MM.1S (cell line): ENCODE measurements at regions not wholly inside any gene's neighbourhood (a gene's known extent, or its start where the extent isn't known, plus 50 kb on each side); places are given as distances from the start of the nearest gene placed in this dataset.

ENCODE experiments used
- DNase-seq: peaks from one replicate; pipeline ENCODE4 v3.0.0-alpha.2; 2015
- H2AFZ ChIP-seq: fragments of 300-600 bp; sonication (generic); 2 replicates; pipeline ENCODE4 v1.6.0; 2016; ENCODE audit warnings: antibody characterized with exemption, low read length
- H3F3A ChIP-seq: fragments of 300-600 bp; sonication (generic); 2 replicates; pipeline ENCODE4 v1.6.1; 2016; ENCODE audit warnings: mild to moderate bottlenecking, antibody characterized with exemption, low read length, moderate library complexity, mixed read lengths; ENCODE audit not compliant: insufficient read depth
- H3K27ac ChIP-seq: fragments of 300-600 bp; sonication (generic); 2 replicates; pipeline ENCODE4 v1.5.1; 2016; ENCODE audit warnings: mild to moderate bottlenecking, low read length
- H3K27me3 ChIP-seq: fragments of 300-600 bp; sonication (generic); replicated peaks from 2 replicates; pipeline ENCODE4 v1.6.0; 2016; ENCODE audit warnings: low read length; ENCODE audit not compliant: insufficient read depth
- H3K36me3 ChIP-seq: fragments of 300-600 bp; sonication (generic); replicated peaks from 2 replicates; pipeline ENCODE4 v1.6.1; 2016; ENCODE audit warnings: mild to moderate bottlenecking, low read length, mixed read lengths; ENCODE audit not compliant: insufficient read depth
- H3K4me1 ChIP-seq: fragments of 300-600 bp; sonication (generic); 2 replicates; pipeline ENCODE4 v1.6.1; 2016; ENCODE audit warnings: low read length, mixed read lengths
- H3K4me2 ChIP-seq: fragments of 300-600 bp; sonication (generic); 2 replicates; pipeline ENCODE4 v1.6.0; 2016; ENCODE audit warnings: low read depth, low read length
- H3K4me3 ChIP-seq: fragments of 300-600 bp; sonication (generic); 2 replicates; pipeline ENCODE4 v1.5.1; 2016; ENCODE audit warnings: low read length, mixed read lengths
- H3K79me2 ChIP-seq: fragments of 300-600 bp; sonication (generic); 2 replicates; pipeline ENCODE4 v1.6.1; 2016; ENCODE audit warnings: mixed run types, low read length, mixed read lengths
- H3K9ac ChIP-seq: fragments of 300-600 bp; sonication (generic); 2 replicates; pipeline ENCODE4 v1.6.1; 2016; ENCODE audit warnings: low read length, mixed read lengths
- H3K9me2 ChIP-seq: fragments of 300-600 bp; sonication (generic); replicated peaks from 2 replicates; pipeline ENCODE4 v1.6.1; 2016; ENCODE audit warnings: mild to moderate bottlenecking, low read length, mixed read lengths; ENCODE audit not compliant: insufficient read depth
- H3K9me3 ChIP-seq: fragments of 300-600 bp; sonication (generic); replicated peaks from 2 replicates; pipeline ENCODE4 v1.6.1; 2016; ENCODE audit warnings: mild to moderate bottlenecking, low read length, mixed read lengths; ENCODE audit not compliant: insufficient read depth
- H4K20me1 ChIP-seq: fragments of 300-600 bp; sonication (generic); 2 replicates; pipeline ENCODE4 v1.6.1; 2016; ENCODE audit warnings: mild to moderate bottlenecking, low read length, moderate library complexity, mixed read lengths; ENCODE audit not compliant: insufficient read depth
- CTCF ChIP-seq: fragments of 300-600 bp; sonication (generic); IDR thresholded peaks from 2 replicates; pipeline ENCODE4 v1.5.1; 2016; ENCODE audit warnings: antibody characterized with exemption, low read length, mixed read lengths
- EZH2 ChIP-seq: fragments of 300-600 bp; sonication (generic); optimal IDR thresholded peaks from 2 replicates; pipeline ENCODE3; 2017; ENCODE audit warnings: low read depth, mild to moderate bottlenecking, antibody characterized with exemption, low read length, mixed read lengths
- EZH2phosphoT487 ChIP-seq: fragments of 300-600 bp; sonication (generic); IDR thresholded peaks from 2 replicates; pipeline ENCODE4 v1.6.1; 2018; ENCODE audit warnings: antibody characterized with exemption, low read length

- Histone ChIP-seq H3K4me2 (no peak overlapping the region), H3K27me3 (peaks cover 4% of the 10 kb centered on the region; the same call in 1 of the 2 replicates), H3K9ac (no peak overlapping the region), H4K20me1 (peaks cover 9% of the 10 kb centered on the region; the same call in 1 of the 2 replicates), H3K9me2 (no peaks in the 10 kb centered on the region), H3K4me3 (no peak overlapping the region), H3K27ac (no peak overlapping the region), H2AFZ (no peak overlapping the region), H3K9me3 (no peaks in the 10 kb centered on the region), H3K36me3 (no peaks in the 10 kb centered on the region), H3K79me2 (peaks cover 33% of the 10 kb centered on the region), H3K4me1 (no peaks in the 10 kb centered on the region), H3F3A (no peaks in the 10 kb centered on the region)
- TF ChIP-seq CTCF (no peak), EZH2phosphoT487 (no peak), EZH2 (no peak)
- no peak for DNase-seq
These were observed 50.7 kb downstream of the ARHGAP35 start for GRCh38 chr19:46911456-46911855.

GRCh38 chr19:46913198-46913851 lies 52.5 kb downstream of the ARHGAP35 start:
- no peaks in the 10 kb centered on the region for H3K9me3 ChIP-seq
- peaks cover 9% of the 10 kb centered on the region; the same call in 1 of the 2 replicates for H4K20me1 ChIP-seq
- no peak for DNase-seq
- no peaks in the 10 kb centered on the region for H3K36me3 ChIP-seq
- no peak overlapping the region for H3K9ac ChIP-seq
- no peak for TF ChIP-seq EZH2
- no peak for TF ChIP-seq CTCF
- TF ChIP-seq EZH2phosphoT487 = no peak
- no peak overlapping the region for H3K4me3 ChIP-seq
- H3K27ac ChIP-seq = no peak overlapping the region
- H3K9me2 ChIP-seq = no peaks in the 10 kb centered on the region
- H3K4me1 ChIP-seq = no peaks in the 10 kb centered on the region
- H3K27me3 ChIP-seq = peaks cover 4% of the 10 kb centered on the region; the same call in 1 of the 2 replicates
- no peak overlapping the region for H2AFZ ChIP-seq
- no peak overlapping the region for H3K4me2 ChIP-seq
- peaks cover 39% of the 10 kb centered on the region for H3K79me2 ChIP-seq
- H3F3A ChIP-seq = no peaks in the 10 kb centered on the region

GRCh38 chr19:46913852-46914430 lies 53.1 kb downstream of the ARHGAP35 start:
- Histone ChIP-seq H4K20me1 (peaks cover 9% of the 10 kb centered on the region; the same call in 1 of the 2 replicates), H3K9ac (no peak overlapping the region)
- no peak for DNase-seq

More at GRCh38 chr19:46913852-46914430, 53.1 kb downstream of the ARHGAP35 start:
- H3K9me2 ChIP-seq = no peaks in the 10 kb centered on the region
- H3K4me1 ChIP-seq = no peaks in the 10 kb centered on the region
- H3K4me2 ChIP-seq = no peak overlapping the region
- peaks cover 4% of the 10 kb centered on the region; the same call in 1 of the 2 replicates for H3K27me3 ChIP-seq
- H3F3A ChIP-seq = no peaks in the 10 kb centered on the region
- H2AFZ ChIP-seq = no peak overlapping the region
- H3K9me3 ChIP-seq = no peaks in the 10 kb centered on the region
- peaks cover 35% of the 10 kb centered on the region for H3K79me2 ChIP-seq
- H3K27ac ChIP-seq = no peak overlapping the region
- H3K4me3 ChIP-seq = no peak overlapping the region
- no peaks in the 10 kb centered on the region for H3K36me3 ChIP-seq
- no peak for TF ChIP-seq CTCF
